ENCODE measurements at regions not wholly inside any gene's neighbourhood (a gene's known extent, or its start where the extent isn't known, plus 50 kb on each side); places are given as distances from the start of the nearest gene placed in this dataset.

DNA sequence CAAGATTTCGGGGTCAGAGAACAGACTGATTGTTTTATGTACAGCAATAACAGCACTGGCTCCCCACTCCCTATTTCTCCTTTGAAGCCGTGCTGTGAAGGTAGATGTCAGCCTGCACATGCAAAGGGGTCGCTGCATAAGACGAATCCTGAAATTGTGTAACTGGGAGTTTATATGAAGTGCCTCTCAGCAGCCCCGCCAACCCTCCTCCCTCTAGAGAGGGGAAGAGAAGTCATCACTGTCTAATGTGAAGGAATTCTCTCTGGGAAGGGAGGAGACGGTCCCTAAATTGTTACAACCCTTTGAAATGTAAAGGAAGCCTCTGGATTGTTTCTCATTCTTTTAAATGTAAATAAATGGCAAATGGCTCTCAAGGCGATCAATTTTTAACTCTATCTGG lies 545.3 kb downstream of the PLA2G4A start:
- DNase-seq = no peak
- Histone ChIP-seq H3K4me3 (no peak overlapping the region), H3K27me3 (no peaks in the 10 kb centered on the region), H3K36me3 (no peaks in the 10 kb centered on the region), H3K27ac (no peak overlapping the region), H3K4me1 (no peaks in the 10 kb centered on the region), H3K9me3 (no peaks in the 10 kb centered on the region)
- TF ChIP-seq POLR2AphosphoS5 (IDR thresholded peaks at IDR 0.05) = no peak
- TF ChIP-seq, protein P1, sequence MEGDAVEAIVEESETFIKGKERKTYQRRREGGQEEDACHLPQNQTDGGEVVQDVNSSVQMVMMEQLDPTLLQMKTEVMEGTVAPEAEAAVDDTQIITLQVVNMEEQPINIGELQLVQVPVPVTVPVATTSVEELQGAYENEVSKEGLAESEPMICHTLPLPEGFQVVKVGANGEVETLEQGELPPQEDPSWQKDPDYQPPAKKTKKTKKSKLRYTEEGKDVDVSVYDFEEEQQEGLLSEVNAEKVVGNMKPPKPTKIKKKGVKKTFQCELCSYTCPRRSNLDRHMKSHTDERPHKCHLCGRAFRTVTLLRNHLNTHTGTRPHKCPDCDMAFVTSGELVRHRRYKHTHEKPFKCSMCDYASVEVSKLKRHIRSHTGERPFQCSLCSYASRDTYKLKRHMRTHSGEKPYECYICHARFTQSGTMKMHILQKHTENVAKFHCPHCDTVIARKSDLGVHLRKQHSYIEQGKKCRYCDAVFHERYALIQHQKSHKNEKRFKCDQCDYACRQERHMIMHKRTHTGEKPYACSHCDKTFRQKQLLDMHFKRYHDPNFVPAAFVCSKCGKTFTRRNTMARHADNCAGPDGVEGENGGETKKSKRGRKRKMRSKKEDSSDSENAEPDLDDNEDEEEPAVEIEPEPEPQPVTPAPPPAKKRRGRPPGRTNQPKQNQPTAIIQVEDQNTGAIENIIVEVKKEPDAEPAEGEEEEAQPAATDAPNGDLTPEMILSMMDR (IDR thresholded peaks at IDR 0.05) = no peak
- no peak for TF ChIP-seq EP300 (IDR thresholded peaks at IDR 0.05)
- TF ChIP-seq POLR2A (IDR thresholded peaks at IDR 0.05) = no peak
- intact Hi-C loops (cut with DNase I) = no loop called here
- WGBS, 2 donors = 51 to 60% methylated on average over 7 of the region's 7 CpGs

- no peak overlapping the region for H3K4me3 ChIP-seq
- no peaks in the 10 kb centered on the region for H3K27me3 ChIP-seq
- no peak for DNase-seq
- no peaks in the 10 kb centered on the region for H3K36me3 ChIP-seq
- H3K4me1 ChIP-seq = no peaks in the 10 kb centered on the region
- no peaks in the 10 kb centered on the region for H3K9me3 ChIP-seq
- intact Hi-C loops (cut with DNase I) = no loop called here
- H3K27ac ChIP-seq = no peak overlapping the region
- TF ChIP-seq, protein P1 (IDR thresholded peaks at IDR 0.05) = no peak
- TF ChIP-seq EP300 (IDR thresholded peaks at IDR 0.05) = no peak
- TF ChIP-seq POLR2AphosphoS5 (IDR thresholded peaks at IDR 0.05) = no peak
- TF ChIP-seq POLR2A (IDR thresholded peaks at IDR 0.05) = no peak
- 71 to 75% methylated on average over 1 of the region's 1 CpG for WGBS, 2 donors
These were observed 546.0 kb downstream of the PLA2G4A start for GRCh38 chr1:187374742-187375141.

- intact Hi-C loops (cut with DNase I) = no loop called here
- 51 to 76% methylated on average over 3 of the region's 3 CpGs for WGBS, 2 donors
- no peak for TF ChIP-seq POLR2AphosphoS5 (IDR thresholded peaks at IDR 0.05)
- TF ChIP-seq EP300 (IDR thresholded peaks at IDR 0.05) = no peak
- TF ChIP-seq, protein P1 (IDR thresholded peaks at IDR 0.05) = no peak
- no peak for TF ChIP-seq POLR2A (IDR thresholded peaks at IDR 0.05)
These were observed 554.6 kb downstream of the PLA2G4A start for GRCh38 chr1:187383366-187383765.

GRCh38 chr1:187384504-187384903 lies 555.8 kb downstream of the PLA2G4A start:
- no peaks in the 10 kb centered on the region for H3K9me3 ChIP-seq
- WGBS, 2 donors = 39 to 63% methylated on average over 2 of the region's 2 CpGs
- TF ChIP-seq, protein P1 (IDR thresholded peaks at IDR 0.05) = no peak
- no peaks in the 10 kb centered on the region for H3K36me3 ChIP-seq
- H3K4me1 ChIP-seq = no peaks in the 10 kb centered on the region
- intact Hi-C loops (cut with DNase I) = no loop called here
- DNase-seq = no peak
- H3K27ac ChIP-seq = no peak overlapping the region
- H3K4me3 ChIP-seq = no peak overlapping the region
- no peaks in the 10 kb centered on the region for H3K27me3 ChIP-seq

More at GRCh38 chr1:187383366-187383765, 554.6 kb downstream of the PLA2G4A start:
- no peaks in the 10 kb centered on the region for H3K36me3 ChIP-seq
- no peaks in the 10 kb centered on the region for H3K27me3 ChIP-seq
- no peak overlapping the region for H3K4me3 ChIP-seq
- no peaks in the 10 kb centered on the region for H3K4me1 ChIP-seq
- DNase-seq = no peak
- no peaks in the 10 kb centered on the region for H3K9me3 ChIP-seq
- no peak overlapping the region for H3K27ac ChIP-seq

DNA sequence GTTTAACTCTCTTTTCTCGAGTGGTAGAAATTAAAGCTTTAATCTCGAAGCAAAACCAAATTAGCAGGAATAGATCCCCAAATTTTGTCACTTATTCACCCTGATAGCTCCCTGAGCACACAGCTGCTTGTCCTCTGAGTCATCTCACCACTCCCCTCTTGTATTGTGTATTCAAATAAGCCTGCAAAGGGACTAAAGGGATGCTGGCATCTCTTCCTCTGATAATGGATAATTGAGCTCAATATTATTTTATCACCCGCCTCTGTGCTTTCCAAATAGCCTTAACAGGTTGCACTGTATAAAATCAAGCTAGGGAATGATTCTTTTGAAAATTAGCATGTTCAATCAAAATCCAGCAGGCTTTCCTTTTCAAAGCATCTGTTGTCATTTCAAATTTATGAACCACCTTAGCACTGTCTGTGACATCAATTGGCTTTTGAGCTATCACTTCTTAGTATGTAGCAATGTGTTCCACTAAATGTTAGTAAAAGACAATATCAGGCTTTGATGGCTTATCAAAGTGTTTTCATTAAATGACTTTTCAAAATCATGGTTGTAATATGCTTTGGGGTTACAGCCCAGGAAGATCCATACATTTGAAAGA lies 561.6 kb downstream of the PLA2G4A start:
- no peaks in the 10 kb centered on the region for H3K27me3 ChIP-seq
- H3K4me1 ChIP-seq = no peaks in the 10 kb centered on the region
- no peak for DNase-seq
- no peaks in the 10 kb centered on the region for H3K9me3 ChIP-seq
- intact Hi-C loops (cut with DNase I) = no loop called here
- WGBS, 2 donors = 42 to 72% methylated on average over 3 of the region's 3 CpGs
- H3K27ac ChIP-seq = no peak overlapping the region
- H3K36me3 ChIP-seq = no peaks in the 10 kb centered on the region
- TF ChIP-seq, protein P1 (IDR thresholded peaks at IDR 0.05) = no peak
- no peak overlapping the region for H3K4me3 ChIP-seq

Measured in sigmoid colon (tissue), 6 donors.